CD4-positive, CD25-positive, alpha-beta regulatory T cell (primary cell): ENCODE measurements at regions not wholly inside any gene's neighbourhood (a gene's known extent, or its start where the extent isn't known, plus 50 kb on each side); places are given as distances from the start of the nearest gene placed in this dataset.

Experiments
- ATAC-seq, 2 donors: fragments of 150-1000 bp; cut with Tn5 transposase; one replicate each; pipeline ENCODE4 v1.10.0; 2021; ENCODE audit warnings: low read depth in 2 of 2, moderate number of reproducible peaks in 2 of 2, moderate library complexity in 1 of 2
- DNase-seq, 3 donors: peaks; one replicate each; pipeline versions ENCODE4 v3.0.0 to v3.0.0-alpha.2; 2012 to 2022; ENCODE audit warnings: mixed read lengths in 1 of 3
- H3K27ac ChIP-seq: one replicate; pipeline ENCODE4 v1.7.0; 2013; ENCODE audit warnings: mild to moderate bottlenecking, low read length; ENCODE audit not compliant: insufficient read depth, poor library complexity, severe bottlenecking
- H3K27me3 ChIP-seq: one replicate; pipeline ENCODE4 v1.7.0; 2013; ENCODE audit warnings: low read length; ENCODE audit not compliant: control insufficient read depth, insufficient read depth
- H3K36me3 ChIP-seq: one replicate; pipeline ENCODE4 v1.7.0; 2013; ENCODE audit warnings: mild to moderate bottlenecking, low read length, moderate library complexity; ENCODE audit not compliant: control insufficient read depth, insufficient read depth
- H3K4me1 ChIP-seq: 2 replicates; pipeline ENCODE4 v1.7.0; 2013; ENCODE audit warnings: mild to moderate bottlenecking, low read length; ENCODE audit not compliant: insufficient read depth, control insufficient read depth, poor library complexity, severe bottlenecking
- H3K4me3 ChIP-seq: one replicate; pipeline ENCODE4 v1.7.0; 2013; ENCODE audit warnings: low read depth, mild to moderate bottlenecking, low read length, moderate library complexity
- H3K9me3 ChIP-seq, 2 experiments: 1 replicate in 1 of 2; 2 replicates in 1 of 2; pipeline ENCODE4 v1.7.0; 2013; ENCODE audit warnings: low read length in 2 of 2, mild to moderate bottlenecking in 1 of 2, moderate library complexity in 1 of 2; ENCODE audit not compliant: control insufficient read depth in 2 of 2
- H3K27ac Mint-ChIP-seq, 3 donors: one replicate each; pipeline ENCODE4 v1.8.0; 2020 to 2022; ENCODE audit warnings: mild to moderate bottlenecking in 3 of 3, mixed read lengths in 3 of 3, moderate library complexity in 2 of 3
- H3K27me3 Mint-ChIP-seq: one replicate; pipeline ENCODE4 v1.8.0; 2022; ENCODE audit warnings: mild to moderate bottlenecking, mixed read lengths
- H3K36me3 Mint-ChIP-seq: one replicate; pipeline ENCODE4 v1.8.0; 2020; ENCODE audit warnings: mixed read lengths
- H3K4me1 Mint-ChIP-seq, 4 donors: one replicate each; pipeline ENCODE4 v1.8.0; 2020 to 2022; ENCODE audit warnings: mixed read lengths in 4 of 4, mild to moderate bottlenecking in 1 of 4
- H3K4me3 Mint-ChIP-seq, 4 donors: one replicate each; pipeline ENCODE4 v1.8.0; 2020 to 2022; ENCODE audit warnings: mild to moderate bottlenecking in 4 of 4, mixed read lengths in 4 of 4, moderate library complexity in 3 of 4
- H3K9me3 Mint-ChIP-seq, 7 donors: one replicate each; pipeline ENCODE4 v1.8.0; 2020 to 2022; ENCODE audit warnings: mixed read lengths in 7 of 7, mild to moderate bottlenecking in 3 of 7, moderate library complexity in 2 of 7

DNA sequence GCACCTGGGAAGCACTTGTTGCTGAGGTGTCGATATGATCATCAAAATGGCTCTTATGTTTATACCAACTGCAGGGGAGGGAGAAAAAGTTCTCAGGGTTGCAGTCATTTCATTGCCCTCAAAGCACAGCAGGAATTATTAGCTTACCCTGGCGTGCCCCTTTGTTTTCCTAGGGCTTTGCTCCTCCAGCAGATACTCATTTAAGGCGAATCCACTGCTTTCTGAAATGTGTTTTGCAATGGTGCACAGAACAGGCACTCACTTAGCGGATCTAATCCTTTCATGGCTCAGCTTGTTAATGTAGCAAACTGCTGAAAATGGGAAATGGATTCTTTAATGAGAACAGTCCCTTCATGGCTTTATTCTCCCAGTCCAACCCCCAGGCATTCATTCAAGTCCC, 76.7 kb downstream of the NKX2-1 start:
- H3K27ac Mint-ChIP-seq, result no peak overlapping the region
- Histone ChIP-seq H3K36me3 (no peaks in the 10 kb centered on the region), H3K27me3 (no peaks in the 10 kb centered on the region), H3K4me3 (no peak overlapping the region), H3K4me1 (no peaks in the 10 kb centered on the region), H3K27ac (no peak overlapping the region), H3K9me3 (no peaks in the 10 kb centered on the region)
- no peak for DNase-seq
- no peak for ATAC-seq
- H3K36me3 Mint-ChIP-seq, result no peaks in the 10 kb centered on the region
- peaks cover 8% of the 10 kb centered on the region for H3K27me3 Mint-ChIP-seq
- no peaks in the 10 kb centered on the region for H3K4me1 Mint-ChIP-seq
- H3K4me3 Mint-ChIP-seq, result no peak overlapping the region
- no peaks in the 10 kb centered on the region for H3K9me3 Mint-ChIP-seq

GRCh38 chr14:36442824-36443241, 77.2 kb downstream of the NKX2-1 start:
- H3K27ac Mint-ChIP-seq, result no peak overlapping the region
- no peaks in the 10 kb centered on the region for H3K4me1 Mint-ChIP-seq
- no peaks in the 10 kb centered on the region for H3K36me3 Mint-ChIP-seq

GRCh38 chr14:36441283-36441682, 78.7 kb downstream of the NKX2-1 start:
- Histone ChIP-seq H3K36me3 (no peaks in the 10 kb centered on the region), H3K4me1 (no peaks in the 10 kb centered on the region), H3K4me3 (no peak overlapping the region), H3K27me3 (no peaks in the 10 kb centered on the region), H3K27ac (no peak overlapping the region), H3K9me3 (no peaks in the 10 kb centered on the region)
- Mint-ChIP-seq H3K4me1 (no peaks in the 10 kb centered on the region), H3K4me3 (no peak overlapping the region), H3K9me3 (no peaks in the 10 kb centered on the region), H3K27ac (no peak overlapping the region), H3K36me3 (no peaks in the 10 kb centered on the region), H3K27me3 (peaks cover 13% of the 10 kb centered on the region)
- ATAC-seq (no peak), DNase-seq (no peak)

More at GRCh38 chr14:36442824-36443241, 77.2 kb downstream of the NKX2-1 start:
- DNase-seq, result no peak
- H3K27me3 ChIP-seq, result no peaks in the 10 kb centered on the region
- Mint-ChIP-seq H3K4me3 (no peak overlapping the region), H3K9me3 (no peaks in the 10 kb centered on the region), H3K27me3 (peaks cover 13% of the 10 kb centered on the region)
- H3K4me1 ChIP-seq, result no peaks in the 10 kb centered on the region
- no peak overlapping the region for H3K4me3 ChIP-seq
- no peaks in the 10 kb centered on the region for H3K36me3 ChIP-seq
- no peak for ATAC-seq
- H3K9me3 ChIP-seq, result no peaks in the 10 kb centered on the region
- H3K27ac ChIP-seq, result no peak overlapping the region

DNA sequence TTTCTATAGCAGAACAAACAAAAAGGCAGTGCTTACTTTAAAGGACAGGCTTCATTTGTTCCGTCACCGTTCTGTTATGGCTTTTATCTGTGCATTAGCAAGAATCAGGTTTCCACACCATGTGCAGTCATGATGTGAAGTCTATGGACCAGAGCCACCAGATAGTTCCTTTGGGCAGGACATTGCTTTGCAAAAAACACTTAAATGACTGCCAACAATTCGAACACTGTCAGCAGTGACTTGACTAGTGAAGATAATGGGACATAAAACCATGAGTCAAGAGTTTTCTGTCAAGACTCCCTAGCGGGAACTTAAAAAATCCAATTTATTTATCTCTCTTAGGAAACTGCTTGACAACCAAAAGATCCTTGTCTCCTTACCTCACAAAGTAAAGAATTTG, 80.3 kb downstream of the NKX2-1 start:
- no peaks in the 10 kb centered on the region for H3K9me3 ChIP-seq
- H3K4me1 ChIP-seq, result no peaks in the 10 kb centered on the region
- Mint-ChIP-seq H3K27ac (no peak overlapping the region), H3K4me1 (no peaks in the 10 kb centered on the region), H3K4me3 (no peak overlapping the region), H3K36me3 (no peaks in the 10 kb centered on the region), H3K27me3 (peaks cover 13% of the 10 kb centered on the region), H3K9me3 (peaks cover 0 to 2% (median 0%) of the 10 kb centered on the region in 7 donors)
- H3K27ac ChIP-seq, result no peak overlapping the region
- DNase-seq, result no peak
- ATAC-seq, result no peak
- no peaks in the 10 kb centered on the region for H3K36me3 ChIP-seq
- H3K27me3 ChIP-seq, result peaks cover 2% of the 10 kb centered on the region
- no peak overlapping the region for H3K4me3 ChIP-seq

DNA sequence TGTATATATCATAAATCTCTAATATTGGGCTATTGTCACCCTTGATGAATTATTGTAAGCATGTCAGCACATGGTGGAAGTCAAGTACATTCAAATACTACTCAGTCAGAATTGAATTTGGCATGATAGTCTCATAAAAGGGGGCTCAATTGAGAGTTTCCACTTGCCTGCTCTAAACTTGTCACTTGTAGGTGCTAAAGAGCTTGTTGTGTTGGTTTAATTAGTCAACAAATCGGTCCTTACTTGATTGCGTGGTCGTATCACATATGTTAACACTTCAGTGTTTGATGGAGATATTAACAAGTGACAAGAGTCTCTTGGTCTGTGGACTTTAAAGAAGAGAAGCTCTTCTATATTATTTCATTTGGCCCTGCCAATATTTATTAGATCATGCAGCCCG, 81.1 kb downstream of the NKX2-1 start:
- no peak overlapping the region for H3K27ac ChIP-seq
- Mint-ChIP-seq H3K4me3 (no peak overlapping the region), H3K27ac (no peak overlapping the region), H3K4me1 (no peaks in the 10 kb centered on the region), H3K9me3 (peaks cover 0 to 2% (median 0%) of the 10 kb centered on the region in 7 donors), H3K36me3 (no peaks in the 10 kb centered on the region), H3K27me3 (peaks cover 13% of the 10 kb centered on the region)
- no peaks in the 10 kb centered on the region for H3K36me3 ChIP-seq
- no peak for DNase-seq
- no peaks in the 10 kb centered on the region for H3K4me1 ChIP-seq
- H3K4me3 ChIP-seq, result no peak overlapping the region
- H3K9me3 ChIP-seq, result no peaks in the 10 kb centered on the region
- H3K27me3 ChIP-seq, result peaks cover 2% of the 10 kb centered on the region
- no peak for ATAC-seq

- no peak for ATAC-seq
Observed at GRCh38 chr14:36430662-36431084, 89.4 kb downstream of the NKX2-1 start.

GRCh38 chr14:36430169-36430568, 89.9 kb downstream of the NKX2-1 start:
- peaks cover 0 to 3% (median 0%) of the 10 kb centered on the region in 7 donors for H3K9me3 Mint-ChIP-seq
- Histone ChIP-seq H3K27me3 (no peaks in the 10 kb centered on the region), H3K9me3 (no peaks in the 10 kb centered on the region), H3K36me3 (no peaks in the 10 kb centered on the region), H3K4me3 (no peak overlapping the region), H3K4me1 (no peaks in the 10 kb centered on the region), H3K27ac (no peak overlapping the region)
- no peaks in the 10 kb centered on the region for H3K27me3 Mint-ChIP-seq
- no peak for DNase-seq
- no peak for ATAC-seq
- H3K4me3 Mint-ChIP-seq, result no peak overlapping the region
- H3K27ac Mint-ChIP-seq, result no peak overlapping the region
- no peaks in the 10 kb centered on the region for H3K36me3 Mint-ChIP-seq
- H3K4me1 Mint-ChIP-seq, result no peaks in the 10 kb centered on the region

More at GRCh38 chr14:36430662-36431084, 89.4 kb downstream of the NKX2-1 start:
- H3K4me3 Mint-ChIP-seq, result no peak overlapping the region
- no peaks in the 10 kb centered on the region for H3K4me1 Mint-ChIP-seq
- H3K36me3 ChIP-seq, result no peaks in the 10 kb centered on the region
- no peaks in the 10 kb centered on the region for H3K9me3 ChIP-seq
- no peaks in the 10 kb centered on the region for H3K4me1 ChIP-seq
- peaks cover under 1% of the 10 kb centered on the region for H3K27me3 ChIP-seq
- no peak overlapping the region for H3K27ac Mint-ChIP-seq
- H3K4me3 ChIP-seq, result no peak overlapping the region
- H3K27ac ChIP-seq, result no peak overlapping the region
- no peaks in the 10 kb centered on the region for H3K27me3 Mint-ChIP-seq
- no peaks in the 10 kb centered on the region for H3K36me3 Mint-ChIP-seq
- H3K9me3 Mint-ChIP-seq, result peaks cover 0 to 3% (median 0%) of the 10 kb centered on the region in 7 donors
- DNase-seq, result no peak

GRCh38 chr14:36429692-36430091, 90.3 kb downstream of the NKX2-1 start:
- ATAC-seq, result no peak
- no peak overlapping the region for H3K27ac Mint-ChIP-seq
- no peak overlapping the region for H3K27ac ChIP-seq

More at GRCh38 chr14:36429692-36430091, 90.3 kb downstream of the NKX2-1 start:
- Mint-ChIP-seq H3K36me3 (no peaks in the 10 kb centered on the region), H3K4me3 (no peak overlapping the region), H3K4me1 (no peaks in the 10 kb centered on the region), H3K27me3 (no peaks in the 10 kb centered on the region), H3K9me3 (peaks cover 0 to 3% (median 0%) of the 10 kb centered on the region in 7 donors)
- H3K9me3 ChIP-seq, result no peaks in the 10 kb centered on the region
- no peak for DNase-seq
- no peaks in the 10 kb centered on the region for H3K36me3 ChIP-seq
- H3K27me3 ChIP-seq, result no peaks in the 10 kb centered on the region
- H3K4me1 ChIP-seq, result no peaks in the 10 kb centered on the region
- H3K4me3 ChIP-seq, result no peak overlapping the region
